HT1080 (cell line): ENCODE measurements at regions not wholly inside any gene's neighbourhood (a gene's known extent, or its start where the extent isn't known, plus 50 kb on each side); places are given as distances from the start of the nearest gene placed in this dataset.
"Not testable (repeated sequence)": the region's sequence is repeated elsewhere in the genome, so short reads cannot be mapped to it uniquely, and the experiment has no call there.

Source experiments
- DNase-seq: peaks from one replicate; pipeline ENCODE4 v3.0.0-alpha.2; 2015; ENCODE audit warnings: low read depth

- DNase-seq = not testable (repeated sequence)
Observed at GRCh38 chr18:15026041-15026440, 278.1 kb downstream of the ANKRD30B start.

GRCh38 chr18:15028037-15028436 is 280.1 kb downstream of the ANKRD30B start:
- DNase-seq = not testable (repeated sequence)

- peak; percentile 0 for DNase-seq
Observed at GRCh38 chr18:15060279-15060880, 312.4 kb downstream of the ANKRD30B start.

- DNase-seq = not testable (repeated sequence)
Observed at GRCh38 chr18:15061289-15061896, 313.4 kb downstream of the ANKRD30B start.

- DNase-seq = not testable (repeated sequence)
Observed at GRCh38 chr18:15066434-15066833, 318.5 kb downstream of the ANKRD30B start.

GRCh38 chr18:15071311-15071710 is 323.3 kb downstream of the ANKRD30B start:
- not testable (repeated sequence) for DNase-seq
